DOHH2 (cell line): ENCODE measurements at regions not wholly inside any gene's neighbourhood (a gene's known extent, or its start where the extent isn't known, plus 50 kb on each side); places are given as distances from the start of the nearest gene placed in this dataset.

Experiments used
- CTCF ChIP-seq: fragments of 200-600 bp; sonication (generic); IDR thresholded peaks from one replicate; pipeline ENCODE4 v1.5.1; 2014; ENCODE audit warnings: antibody characterized with exemption, mild to moderate bottlenecking, low read depth, low read length; ENCODE audit not compliant: poor library complexity, severe bottlenecking
- EZH2phosphoT487 ChIP-seq: fragments of 200-600 bp; sonication (generic); IDR thresholded peaks from 2 replicates; pipeline ENCODE4 v1.6.1; 2017; ENCODE audit warnings: borderline replicate concordance, mild to moderate bottlenecking, antibody characterized with exemption, low read length, moderate library complexity, mixed read lengths

GRCh38 chr10:1968257-1969033 is 231.1 kb upstream of the ADARB2 start:
- TF ChIP-seq CTCF (no peak), EZH2phosphoT487 (no peak)
